ENCODE measurements at regions not wholly inside any gene's neighbourhood (a gene's known extent, or its start where the extent isn't known, plus 50 kb on each side); places are given as distances from the start of the nearest gene placed in this dataset.

DNA sequence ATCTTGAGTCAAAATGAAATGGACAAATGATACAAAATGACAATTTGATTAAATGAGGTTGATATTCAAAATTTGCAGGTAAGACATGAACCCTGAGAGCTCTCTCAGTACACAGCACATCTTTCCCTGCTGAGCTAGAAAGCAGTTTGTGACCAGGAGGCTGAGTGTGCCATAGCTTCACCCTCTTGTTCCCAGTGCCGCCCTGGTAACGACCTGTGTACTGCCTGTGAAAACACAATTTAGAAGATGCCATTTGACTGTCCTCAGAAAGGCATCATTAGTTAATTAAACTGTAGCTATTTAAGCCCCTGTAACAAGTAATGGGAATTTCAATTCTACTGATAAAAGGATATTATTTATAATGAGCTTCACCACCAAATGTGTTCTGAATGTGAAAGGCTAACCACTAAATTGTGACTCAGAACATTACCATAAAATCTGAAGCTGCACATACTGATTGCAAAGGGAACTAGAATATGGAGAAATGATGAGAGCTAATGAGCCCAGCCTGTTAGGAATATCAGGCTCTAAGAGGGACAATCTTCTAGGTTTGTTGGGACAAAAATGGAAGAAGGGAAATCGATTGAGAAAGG is 212.9 kb upstream of the ARPP21 start:
- Mint-ChIP-seq H3K27ac (ENCODE audit: unreplicated experiment) (no peak overlapping the region), H3K4me1 (ENCODE audit: low read depth, unreplicated experiment) (no peaks in the 10 kb centered on the region), H3K36me3 (ENCODE audit: insufficient read depth, unreplicated experiment) (no peaks in the 10 kb centered on the region), H3K9me3 (ENCODE audit: unreplicated experiment) (no peaks in the 10 kb centered on the region), H3K4me3 (ENCODE audit: unreplicated experiment) (no peak overlapping the region), H3K27me3 (ENCODE audit: insufficient read depth, unreplicated experiment) (peaks cover 3% of the 10 kb centered on the region)
- H3K9me3 ChIP-seq: no peaks in the 10 kb centered on the region
- DNase-seq: no peak
- ChIA-PET CTCF (no interaction called here), POLR2A (no interaction called here)
- H3K36me3 ChIP-seq (ENCODE audit: control insufficient read depth, insufficient read depth, low read length): no peaks in the 10 kb centered on the region
- intact Hi-C loops (cut with micrococcal nuclease; ENCODE audit: unreplicated experiment): no loop called here
- H3K27me3 ChIP-seq (replicated peaks; ENCODE audit: control insufficient read depth, insufficient read depth, low read length): no peaks in the 10 kb centered on the region
- no peak overlapping the region for H3K4me3 ChIP-seq (ENCODE audit: low read depth, low read length)
- H3K4me1 ChIP-seq: no peaks in the 10 kb centered on the region
- BruUV-seq (replicated peaks): no TSS peak
- TF ChIP-seq, protein P1, sequence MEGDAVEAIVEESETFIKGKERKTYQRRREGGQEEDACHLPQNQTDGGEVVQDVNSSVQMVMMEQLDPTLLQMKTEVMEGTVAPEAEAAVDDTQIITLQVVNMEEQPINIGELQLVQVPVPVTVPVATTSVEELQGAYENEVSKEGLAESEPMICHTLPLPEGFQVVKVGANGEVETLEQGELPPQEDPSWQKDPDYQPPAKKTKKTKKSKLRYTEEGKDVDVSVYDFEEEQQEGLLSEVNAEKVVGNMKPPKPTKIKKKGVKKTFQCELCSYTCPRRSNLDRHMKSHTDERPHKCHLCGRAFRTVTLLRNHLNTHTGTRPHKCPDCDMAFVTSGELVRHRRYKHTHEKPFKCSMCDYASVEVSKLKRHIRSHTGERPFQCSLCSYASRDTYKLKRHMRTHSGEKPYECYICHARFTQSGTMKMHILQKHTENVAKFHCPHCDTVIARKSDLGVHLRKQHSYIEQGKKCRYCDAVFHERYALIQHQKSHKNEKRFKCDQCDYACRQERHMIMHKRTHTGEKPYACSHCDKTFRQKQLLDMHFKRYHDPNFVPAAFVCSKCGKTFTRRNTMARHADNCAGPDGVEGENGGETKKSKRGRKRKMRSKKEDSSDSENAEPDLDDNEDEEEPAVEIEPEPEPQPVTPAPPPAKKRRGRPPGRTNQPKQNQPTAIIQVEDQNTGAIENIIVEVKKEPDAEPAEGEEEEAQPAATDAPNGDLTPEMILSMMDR (IDR thresholded peaks at IDR 0.05; ENCODE audit: insufficient read depth in 1 of 2, low read depth in 1 of 2, low read length in 1 of 2, severe bottlenecking in 1 of 2, unreplicated experiment in 1 of 2): no peak

DNA sequence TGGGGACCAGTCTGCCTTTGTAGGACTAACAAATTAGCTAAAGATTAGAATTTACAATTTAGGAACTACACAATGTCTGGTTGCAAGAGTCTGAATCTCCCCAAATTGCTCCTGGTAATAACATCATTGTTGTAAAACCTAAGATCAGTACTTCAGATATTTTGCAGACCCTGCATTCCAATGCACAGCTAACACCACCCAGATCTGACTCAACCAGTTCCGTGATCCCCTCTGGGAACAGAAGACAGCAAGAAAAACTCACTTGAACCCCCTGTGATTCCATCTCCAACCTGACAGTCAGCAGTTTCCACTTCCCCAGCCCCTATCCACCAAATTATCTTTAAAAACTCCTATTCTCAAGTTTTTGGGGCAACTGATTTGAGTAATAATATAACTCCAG is 201.9 kb upstream of the ARPP21 start:
- intact Hi-C loops (cut with micrococcal nuclease; ENCODE audit: unreplicated experiment): no loop called here
- ChIA-PET POLR2A (no interaction called here), CTCF (no interaction called here)
- Histone ChIP-seq H3K27me3 (replicated peaks; ENCODE audit: control insufficient read depth, insufficient read depth, low read length) (no peaks in the 10 kb centered on the region), H3K4me3 (ENCODE audit: low read depth, low read length) (no peak overlapping the region), H3K36me3 (ENCODE audit: control insufficient read depth, insufficient read depth, low read length) (no peaks in the 10 kb centered on the region), H3K9me3 (peaks cover 5% of the 10 kb centered on the region; the same call in 1 of the 2 replicates), H3K4me1 (peaks cover 21% of the 10 kb centered on the region)
- no peak for DNase-seq
- no peak overlapping the region for H3K27ac Mint-ChIP-seq (ENCODE audit: unreplicated experiment)
- no peak overlapping the region for H3K4me3 Mint-ChIP-seq (ENCODE audit: unreplicated experiment)
- no peaks in the 10 kb centered on the region for H3K36me3 Mint-ChIP-seq (ENCODE audit: insufficient read depth, unreplicated experiment)
- peaks cover 25% of the 10 kb centered on the region for H3K4me1 Mint-ChIP-seq (ENCODE audit: low read depth, unreplicated experiment)
- BruUV-seq (replicated peaks): no TSS peak
- TF ChIP-seq, protein P1 (IDR thresholded peaks at IDR 0.05; ENCODE audit: insufficient read depth in 1 of 2, low read depth in 1 of 2, low read length in 1 of 2, severe bottlenecking in 1 of 2, unreplicated experiment in 1 of 2): no peak
- peaks cover 25% of the 10 kb centered on the region for H3K9me3 Mint-ChIP-seq (ENCODE audit: unreplicated experiment)
- H3K27me3 Mint-ChIP-seq (ENCODE audit: insufficient read depth, unreplicated experiment): peaks cover 2% of the 10 kb centered on the region

DNA sequence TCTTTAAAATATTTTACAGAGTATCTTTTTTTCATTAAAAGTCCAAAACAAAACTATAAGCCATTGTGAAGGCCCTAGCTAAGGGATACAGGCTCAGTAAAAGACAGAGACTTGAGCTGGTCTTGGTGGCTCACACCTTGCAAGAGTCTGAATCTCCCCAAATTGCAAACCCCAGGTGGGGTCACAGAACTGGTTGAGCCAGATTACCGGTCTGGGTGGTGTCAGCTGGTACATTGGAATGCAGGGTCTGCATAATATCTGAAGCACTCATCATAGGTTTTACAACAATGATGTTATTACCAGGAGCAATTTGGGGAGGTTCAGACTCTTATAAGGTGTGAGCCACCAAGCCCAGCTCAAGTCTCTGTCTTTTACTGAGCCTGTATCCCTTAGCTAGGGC is 201.2 kb upstream of the ARPP21 start:
- Mint-ChIP-seq H3K9me3 (ENCODE audit: unreplicated experiment) (peaks cover 25% of the 10 kb centered on the region), H3K4me3 (ENCODE audit: unreplicated experiment) (no peak overlapping the region), H3K27me3 (ENCODE audit: insufficient read depth, unreplicated experiment) (peaks cover 2% of the 10 kb centered on the region), H3K27ac (ENCODE audit: unreplicated experiment) (no peak overlapping the region), H3K4me1 (ENCODE audit: low read depth, unreplicated experiment) (peaks cover 25% of the 10 kb centered on the region), H3K36me3 (ENCODE audit: insufficient read depth, unreplicated experiment) (no peaks in the 10 kb centered on the region)
- Histone ChIP-seq H3K27me3 (replicated peaks; ENCODE audit: control insufficient read depth, insufficient read depth, low read length) (no peaks in the 10 kb centered on the region), H3K4me3 (ENCODE audit: low read depth, low read length) (no peak overlapping the region), H3K36me3 (ENCODE audit: control insufficient read depth, insufficient read depth, low read length) (no peaks in the 10 kb centered on the region), H3K4me1 (peaks cover 21% of the 10 kb centered on the region), H3K9me3 (peaks cover 5% of the 10 kb centered on the region; the same call in 1 of the 2 replicates)
- CTCF ChIA-PET: no interaction called here
- TF ChIP-seq, protein P1 (IDR thresholded peaks at IDR 0.05; ENCODE audit: insufficient read depth in 1 of 2, low read depth in 1 of 2, low read length in 1 of 2, severe bottlenecking in 1 of 2, unreplicated experiment in 1 of 2): no peak
- POLR2A ChIA-PET: no interaction called here
- BruUV-seq (replicated peaks): no TSS peak
- no peak for DNase-seq
- intact Hi-C loops (cut with micrococcal nuclease; ENCODE audit: unreplicated experiment): no loop called here

All from Caco-2 (cell line).